Upper lobe of left lung (tissue), 6 donors: ENCODE measurements at regions not wholly inside any gene's neighbourhood (a gene's known extent, or its start where the extent isn't known, plus 50 kb on each side); places are given as distances from the start of the nearest gene placed in this dataset.
A peak's percentile ranks its signal among the peaks of the same experiment; 100 is the strongest.

Experiments used
- ATAC-seq, 2 donors: fragments of 200-7000 bp; cut with Tn5 transposase; one replicate each; pipeline ENCODE4 v1.9.1; 2022; ENCODE audit warnings: mild to moderate bottlenecking in 2 of 2, moderate library complexity in 2 of 2; ENCODE audit not compliant: low FRiP score in 2 of 2
- DNase-seq, 2 donors: peaks; one replicate each; pipeline ENCODE4 v3.0.0-alpha.2; 2019 to 2020
- H3K27ac ChIP-seq, 4 donors: fragments of 200-600 bp; sonication (generic); one replicate each; pipeline ENCODE4 v1.5.1; 2016 to 2019
- H3K27me3 ChIP-seq, 4 donors: fragments of 200-600 bp; sonication (generic); one replicate each; pipeline ENCODE4 v1.5.1; 2017 to 2019
- H3K36me3 ChIP-seq, 4 donors: fragments of 200-600 bp; sonication (generic); one replicate each; pipeline ENCODE4 v1.5.1; 2016 to 2019
- H3K4me1 ChIP-seq, 4 donors: fragments of 200-600 bp; sonication (generic); one replicate each; pipeline ENCODE4 v1.5.1; 2018 to 2019
- H3K4me3 ChIP-seq, 4 donors: fragments of 200-600 bp; sonication (generic); one replicate each; pipeline ENCODE4 v1.5.1; 2017 to 2019; ENCODE audit warnings: mild to moderate bottlenecking in 2 of 4, moderate library complexity in 1 of 4
- H3K9me3 ChIP-seq, 4 donors: fragments of 200-600 bp; sonication (generic); one replicate each; pipeline ENCODE4 v1.5.1; 2018 to 2019
- CTCF ChIP-seq, 6 experiments: fragments of 450-650 bp in 4 of 6; fragments of 200-600 bp in 2 of 6; sonication (generic) in 2 of 6; IDR thresholded peaks; one replicate each; pipeline ENCODE4 v1.5.1; 2016 to 2019; ENCODE audit warnings: antibody characterized with exemption in 6 of 6
- EP300 ChIP-seq, 4 donors: sonication (generic); formaldehyde crosslinking; IDR thresholded peaks; one replicate each; pipeline ENCODE4 v1.5.1; 2017; ENCODE audit warnings: antibody characterized with exemption in 4 of 4, control low read depth in 2 of 4
- POLR2A ChIP-seq, 4 donors: fragments of 450-650 bp; IDR thresholded peaks; one replicate each; pipeline ENCODE4 v1.5.1; 2016 to 2017; ENCODE audit warnings: antibody characterized with exemption in 4 of 4, mild to moderate bottlenecking in 2 of 4
- POLR2AphosphoS5 ChIP-seq, 2 donors: sonication (generic); formaldehyde crosslinking; IDR thresholded peaks; one replicate each; pipeline ENCODE4 v1.5.1; 2017; ENCODE audit warnings: antibody characterized with exemption in 2 of 2
- WGBS, 2 donors: methylation state at CpG; one replicate each; pipeline ENCODE4 v1.1.5; 2017 to 2018; 5-methylcytosine and 5-hydroxymethylcytosine counted together
- donor health status: DM: no; HTN: no; CAD: no; lungs with moderate emphysema.
- donor health status: DM: no; HTN: yes; CAD: no; lungs with severe emphysema.

DNA sequence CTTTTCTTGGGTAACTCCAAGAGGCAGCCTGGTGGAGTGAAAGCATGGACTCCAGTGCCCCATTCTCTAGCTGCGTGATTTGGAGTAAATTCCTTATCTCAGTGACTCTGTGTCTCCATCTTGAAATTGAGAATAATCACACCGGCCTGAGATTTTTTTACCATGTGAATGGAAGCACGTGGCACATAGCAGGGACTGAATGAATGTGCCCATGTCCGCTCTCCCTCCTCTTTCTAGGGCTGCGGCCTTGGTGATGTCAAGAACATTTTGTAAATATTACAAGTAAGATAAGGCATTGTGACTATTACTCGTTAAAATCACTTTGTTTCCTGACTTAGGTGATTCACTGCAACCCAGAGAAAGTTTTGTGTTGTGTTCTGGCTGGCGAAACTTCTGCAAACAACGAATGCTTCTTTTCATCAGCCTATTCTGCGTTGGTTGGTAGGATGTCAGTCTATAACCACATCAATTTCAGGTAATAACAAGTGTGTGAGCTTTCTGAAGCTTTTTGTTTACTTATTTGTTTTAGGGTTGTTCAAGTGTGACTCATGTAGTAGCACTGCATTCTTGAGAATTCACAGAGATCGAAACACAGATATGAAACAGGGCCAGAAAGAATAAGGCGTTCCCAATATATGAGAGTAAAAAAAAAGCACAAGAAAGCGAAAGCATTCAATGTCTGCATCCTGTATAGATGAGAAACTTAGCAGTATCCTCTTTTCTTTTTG is 135.7 kb upstream of the SLC45A1 start:
- Histone ChIP-seq H3K9me3 (peaks cover 3 to 14% (median 11%) of the 10 kb centered on the region in 4 donors), H3K4me1 (peaks cover 5 to 28% (median 21%) of the 10 kb centered on the region in 4 donors), H3K27ac (peak overlapping the region; percentile 54 to 84 (median 78)), H3K36me3 (no peaks in the 10 kb centered on the region), H3K4me3 (no peak overlapping the region), H3K27me3 (no peaks in the 10 kb centered on the region)
- ATAC-seq (peak; percentile 66 to 91), DNase-seq (peak in 1 of 2 donors; percentile 67)
- WGBS, 2 donors, result 46 to 48% methylated on average over 12 of the region's 12 CpGs
- TF ChIP-seq POLR2AphosphoS5 (IDR thresholded peaks at IDR 0.05) (peak; percentile 11 to 35), CTCF (IDR thresholded peaks at IDR 0.05) (no peak), EP300 (IDR thresholded peaks at IDR 0.05) (peak in 1 of 4 donors; percentile 42)

DNA sequence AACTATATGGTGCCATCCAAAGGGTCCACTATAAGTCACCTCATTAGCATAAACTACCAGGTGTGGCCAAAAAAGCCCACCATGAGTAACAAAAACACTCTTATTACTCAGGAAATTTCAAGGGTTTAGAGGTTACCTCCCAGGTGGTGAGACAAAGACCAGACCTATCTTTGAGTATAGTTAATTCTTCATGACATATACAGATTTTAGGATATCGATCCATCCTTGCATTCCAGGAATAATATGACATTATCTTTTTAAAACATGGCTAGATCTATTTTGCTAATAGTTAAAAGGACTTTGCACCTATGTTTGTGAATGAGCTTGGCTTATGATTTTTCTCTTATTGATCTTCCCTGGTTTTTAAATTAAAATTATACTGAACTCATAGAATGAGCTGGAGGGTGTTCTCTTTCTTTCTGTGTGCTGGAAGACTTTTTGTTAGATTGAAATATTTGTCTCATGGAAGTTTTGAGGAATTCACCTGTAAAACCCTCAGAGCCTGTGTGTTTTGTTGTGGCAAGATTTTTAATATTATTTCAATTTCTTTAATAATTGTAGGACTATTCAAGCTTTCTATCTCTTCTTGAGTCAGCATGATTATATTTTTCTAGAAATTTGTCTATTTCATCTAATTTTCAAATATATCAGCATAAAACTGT is 138.7 kb upstream of the SLC45A1 start:
- WGBS, 2 donors, result 87 to 100% methylated on average over 1 of the region's 1 CpG
- no peak for TF ChIP-seq POLR2A (IDR thresholded peaks at IDR 0.05)
- TF ChIP-seq CTCF (IDR thresholded peaks at IDR 0.05), result no peak
- TF ChIP-seq EP300 (IDR thresholded peaks at IDR 0.05), result no peak
- no peak for TF ChIP-seq POLR2AphosphoS5 (IDR thresholded peaks at IDR 0.05)
- Histone ChIP-seq H3K4me1 (peaks cover 5 to 32% (median 26%) of the 10 kb centered on the region in 4 donors), H3K9me3 (peaks cover 3 to 14% (median 11%) of the 10 kb centered on the region in 4 donors), H3K4me3 (no peak overlapping the region), H3K27ac (no peak overlapping the region), H3K27me3 (no peaks in the 10 kb centered on the region), H3K36me3 (no peaks in the 10 kb centered on the region)
- DNase-seq, result no peak
- no peak for ATAC-seq

GRCh38 chr1:8176279-8176678 is 141.6 kb upstream of the SLC45A1 start:
- 83 to 86% methylated on average over 3 of the region's 3 CpGs for WGBS, 2 donors
- H3K27ac ChIP-seq, result no peak overlapping the region
- TF ChIP-seq CTCF (IDR thresholded peaks at IDR 0.05) (no peak), POLR2AphosphoS5 (IDR thresholded peaks at IDR 0.05) (no peak), POLR2A (IDR thresholded peaks at IDR 0.05) (no peak), EP300 (IDR thresholded peaks at IDR 0.05) (no peak)

DNA sequence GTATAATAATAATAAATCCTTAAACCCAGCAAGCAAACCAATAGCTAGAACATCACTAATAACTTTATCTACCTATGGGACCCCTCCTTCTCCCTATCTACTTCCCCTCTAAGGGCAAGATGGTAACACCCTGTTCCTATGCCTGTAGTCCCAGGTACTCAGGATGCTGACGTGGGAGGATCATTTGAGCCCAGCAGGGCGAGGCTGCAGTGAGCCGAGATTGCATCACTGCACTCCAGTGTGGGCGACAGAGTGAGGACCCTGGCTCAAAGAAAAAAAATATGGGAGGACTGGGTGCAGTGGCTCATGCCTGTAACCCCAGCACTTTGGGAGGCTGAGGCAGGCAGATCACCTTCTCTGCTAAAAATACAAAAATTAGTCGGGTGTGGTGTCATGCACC is 143.1 kb upstream of the SLC45A1 start:
- DNase-seq (peak in 1 of 2 donors; percentile 91), ATAC-seq (peak; percentile 39 to 59)
- no peaks in the 10 kb centered on the region for H3K36me3 ChIP-seq
- TF ChIP-seq POLR2AphosphoS5 (IDR thresholded peaks at IDR 0.05), result peak in 1 of 2 donors; percentile 32
- peak in 2 of 4 donors; percentile 69 to 94 for TF ChIP-seq EP300 (IDR thresholded peaks at IDR 0.05)
- no peak for TF ChIP-seq POLR2A (IDR thresholded peaks at IDR 0.05)
- no peak for TF ChIP-seq CTCF (IDR thresholded peaks at IDR 0.05)
- no peak overlapping the region for H3K4me3 ChIP-seq
- H3K4me1 ChIP-seq, result peaks cover 6 to 18% (median 14%) of the 10 kb centered on the region in 4 donors
- 70 to 80% methylated on average over 5 of the region's 5 CpGs for WGBS, 2 donors
- no peaks in the 10 kb centered on the region for H3K27me3 ChIP-seq
- no peak overlapping the region for H3K27ac ChIP-seq
- H3K9me3 ChIP-seq, result peaks cover 3 to 14% (median 11%) of the 10 kb centered on the region in 4 donors

More at GRCh38 chr1:8176279-8176678, 141.6 kb upstream of the SLC45A1 start:
- Histone ChIP-seq H3K4me1 (peaks cover 0 to 11% (median 8%) of the 10 kb centered on the region in 4 donors), H3K36me3 (no peaks in the 10 kb centered on the region), H3K9me3 (peaks cover 3 to 14% (median 11%) of the 10 kb centered on the region in 4 donors), H3K4me3 (no peak overlapping the region), H3K27me3 (no peaks in the 10 kb centered on the region)
- DNase-seq (no peak), ATAC-seq (no peak)
